H1 (cell line): ENCODE measurements at regions not wholly inside any gene's neighbourhood (a gene's known extent, or its start where the extent isn't known, plus 50 kb on each side); places are given as distances from the start of the nearest gene placed in this dataset.

Experiments
- CBX5 ChIP-seq: fragments of 300-800, 300-1000 bp; sonication (generic); IDR thresholded peaks from 2 replicates; pipeline ENCODE4 v1.7.1; 2016; ENCODE audit warnings: antibody characterized with exemption, low read length, low read depth
- HDAC2 ChIP-seq, 2 experiments: fragments of 300-600 bp in 1 of 2; sonication (generic) in 1 of 2; IDR thresholded peaks; 2 replicates each; pipeline ENCODE4 v1.6.1; 2011 to 2012; ENCODE audit warnings: low read depth in 2 of 2, low read length in 2 of 2, mild to moderate bottlenecking in 2 of 2, moderate library complexity in 2 of 2, borderline replicate concordance in 1 of 2, inconsistent platforms in 1 of 2
- TCF12 ChIP-seq: IDR thresholded peaks from 2 replicates; pipeline ENCODE4 v1.6.1; 2011; ENCODE audit warnings: low read depth, mild to moderate bottlenecking, low read length

GRCh38 chr12:82019533-82019932 is 260.4 kb upstream of the PPFIA2 start (continued):
- TF ChIP-seq CBX5 (no peak), HDAC2 (IDR thresholded peaks at IDR 0.05; ENCODE audit: borderline replicate concordance in 1 of 2, low read depth in 2 of 2, low read length in 2 of 2) (no peak), TCF12 (no peak)
